ENCODE measurements at regions not wholly inside any gene's neighbourhood (a gene's known extent, or its start where the extent isn't known, plus 50 kb on each side); places are given as distances from the start of the nearest gene placed in this dataset.

DNA sequence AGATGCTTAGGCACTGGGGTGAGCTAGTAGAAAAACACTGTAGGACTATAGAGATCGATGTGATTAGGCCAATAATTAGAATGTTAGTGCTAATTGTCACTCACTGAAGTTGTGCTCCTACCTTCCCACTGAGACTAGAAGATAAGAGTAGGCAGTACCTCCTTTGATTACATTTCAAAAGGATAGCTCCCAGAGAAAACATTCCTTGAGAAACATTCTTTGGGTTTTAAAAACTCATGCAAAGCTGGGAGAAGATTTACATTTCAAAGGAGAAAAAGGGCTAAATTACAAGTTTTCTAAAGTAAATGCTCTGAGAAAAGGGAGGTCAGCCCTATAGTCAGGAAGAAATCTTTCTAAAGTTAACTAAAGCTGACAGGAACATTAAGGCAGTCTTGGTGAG lies 860.3 kb upstream of the NDST4 start:
- Histone ChIP-seq H3K9me3 (ENCODE audit: low read length) (no peaks in the 10 kb centered on the region), H3K36me3 (ENCODE audit: low read depth, low read length) (no peaks in the 10 kb centered on the region), H4K20me1 (ENCODE audit: low read length) (no peaks in the 10 kb centered on the region), H3K27ac (ENCODE audit: low read length) (no peak overlapping the region), H2AFZ (ENCODE audit: low read length) (no peak overlapping the region), H3K4me1 (ENCODE audit: insufficient read depth, low read length) (no peaks in the 10 kb centered on the region), H3K9ac (ENCODE audit: low read length) (no peak overlapping the region), H3K79me2 (ENCODE audit: low read length) (no peaks in the 10 kb centered on the region), H3F3A (ENCODE audit: low read length, unreplicated experiment) (no peaks in the 10 kb centered on the region), H3K27me3 (ENCODE audit: low read length) (no peaks in the 10 kb centered on the region), H3K4me2 (ENCODE audit: low read length) (no peak overlapping the region), H3K9me2 (replicated peaks; ENCODE audit: low read length) (no peaks in the 10 kb centered on the region), H3K4me3 (ENCODE audit: low read length) (no peak overlapping the region)
- DNase-seq (no peak), ATAC-seq (no peak)
- CTCF ChIA-PET: no interaction called here
- intact Hi-C loops (cut with micrococcal nuclease): no loop called here
- BruUV-seq (replicated peaks): no TSS peak
- POLR2A ChIA-PET (ENCODE audit: unreplicated experiment): no interaction called here
- no peak for TF ChIP-seq CTCF (conservative IDR thresholded peaks at IDR 0.05; ENCODE audit: low read depth, low read length)
- TF ChIP-seq EZH2 (IDR thresholded peaks at IDR 0.05; ENCODE audit: low read length, unreplicated experiment): no peak
- no peak for TF ChIP-seq EZH2phosphoT487 (IDR thresholded peaks at IDR 0.05; ENCODE audit: borderline replicate concordance, low read length)

GRCh38 chr4:115972967-115973366 lies 859.5 kb upstream of the NDST4 start:
- Histone ChIP-seq H3K4me1 (ENCODE audit: insufficient read depth, low read length) (no peaks in the 10 kb centered on the region), H3K4me3 (ENCODE audit: low read length) (no peak overlapping the region), H3K9ac (ENCODE audit: low read length) (no peak overlapping the region), H3K27me3 (ENCODE audit: low read length) (no peaks in the 10 kb centered on the region), H2AFZ (ENCODE audit: low read length) (no peak overlapping the region), H3K27ac (ENCODE audit: low read length) (no peak overlapping the region), H4K20me1 (ENCODE audit: low read length) (no peaks in the 10 kb centered on the region), H3K9me3 (ENCODE audit: low read length) (no peaks in the 10 kb centered on the region), H3F3A (ENCODE audit: low read length, unreplicated experiment) (no peaks in the 10 kb centered on the region), H3K79me2 (ENCODE audit: low read length) (no peaks in the 10 kb centered on the region), H3K9me2 (replicated peaks; ENCODE audit: low read length) (no peaks in the 10 kb centered on the region), H3K36me3 (ENCODE audit: low read depth, low read length) (no peaks in the 10 kb centered on the region), H3K4me2 (ENCODE audit: low read length) (no peak overlapping the region)
- POLR2A ChIA-PET (ENCODE audit: unreplicated experiment): no interaction called here
- intact Hi-C loops (cut with micrococcal nuclease): no loop called here
- ATAC-seq: no peak
- no peak for DNase-seq
- TF ChIP-seq CTCF (conservative IDR thresholded peaks at IDR 0.05; ENCODE audit: low read depth, low read length) (no peak), EZH2phosphoT487 (IDR thresholded peaks at IDR 0.05; ENCODE audit: borderline replicate concordance, low read length) (no peak), EZH2 (IDR thresholded peaks at IDR 0.05; ENCODE audit: low read length, unreplicated experiment) (no peak)
- CTCF ChIA-PET: no interaction called here
- no TSS peak for BruUV-seq (replicated peaks)

DNA sequence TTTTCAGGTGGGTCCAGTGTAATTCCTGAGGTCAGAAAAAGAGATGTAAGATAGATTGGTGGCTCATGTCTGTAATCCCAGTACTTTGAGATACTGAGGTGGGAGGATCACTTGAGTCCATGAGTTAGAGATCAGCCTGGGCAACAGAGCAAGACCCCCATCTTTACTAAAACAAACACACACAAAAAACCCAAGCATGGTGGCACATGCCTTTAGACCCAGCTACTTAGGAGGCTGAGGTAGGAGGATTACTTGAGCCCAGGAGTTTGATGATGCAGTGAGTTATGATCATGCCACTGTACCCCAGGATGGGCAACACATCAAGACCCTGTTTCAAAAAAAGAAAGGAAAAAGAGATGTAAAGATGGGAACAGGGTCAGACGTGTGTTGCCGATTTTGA lies 857.4 kb upstream of the NDST4 start:
- Histone ChIP-seq H3K9ac (ENCODE audit: low read length) (no peak overlapping the region), H3K36me3 (ENCODE audit: low read depth, low read length) (no peaks in the 10 kb centered on the region), H4K20me1 (ENCODE audit: low read length) (no peaks in the 10 kb centered on the region), H3K9me2 (replicated peaks; ENCODE audit: low read length) (no peaks in the 10 kb centered on the region), H3K27ac (ENCODE audit: low read length) (no peak overlapping the region), H3K4me2 (ENCODE audit: low read length) (no peak overlapping the region), H3K27me3 (ENCODE audit: low read length) (no peaks in the 10 kb centered on the region), H3K79me2 (ENCODE audit: low read length) (no peaks in the 10 kb centered on the region), H3K4me1 (ENCODE audit: insufficient read depth, low read length) (no peaks in the 10 kb centered on the region), H2AFZ (ENCODE audit: low read length) (no peak overlapping the region), H3F3A (ENCODE audit: low read length, unreplicated experiment) (no peaks in the 10 kb centered on the region), H3K4me3 (ENCODE audit: low read length) (no peak overlapping the region), H3K9me3 (ENCODE audit: low read length) (no peaks in the 10 kb centered on the region)
- intact Hi-C loops (cut with micrococcal nuclease): no loop called here
- CTCF ChIA-PET: no interaction called here
- DNase-seq: no peak
- no TSS peak for BruUV-seq (replicated peaks)
- TF ChIP-seq EZH2phosphoT487 (IDR thresholded peaks at IDR 0.05; ENCODE audit: borderline replicate concordance, low read length): no peak
- no peak for ATAC-seq
- POLR2A ChIA-PET (ENCODE audit: unreplicated experiment): no interaction called here

All from PC-3 (cell line).